MM.1S (cell line): ENCODE measurements at regions not wholly inside any gene's neighbourhood (a gene's known extent, or its start where the extent isn't known, plus 50 kb on each side); places are given as distances from the start of the nearest gene placed in this dataset.
"Not testable (repeated sequence)": the region's sequence is repeated elsewhere in the genome, so short reads cannot be mapped to it uniquely, and the experiment has no call there.

Experiments used
- DNase-seq: peaks from one replicate; pipeline ENCODE4 v3.0.0-alpha.2; 2015
- H2AFZ ChIP-seq: fragments of 300-600 bp; sonication (generic); 2 replicates; pipeline ENCODE4 v1.6.0; 2016; ENCODE audit warnings: antibody characterized with exemption, low read length
- H3F3A ChIP-seq: fragments of 300-600 bp; sonication (generic); 2 replicates; pipeline ENCODE4 v1.6.1; 2016; ENCODE audit warnings: mild to moderate bottlenecking, antibody characterized with exemption, low read length, moderate library complexity, mixed read lengths; ENCODE audit not compliant: insufficient read depth
- H3K27ac ChIP-seq: fragments of 300-600 bp; sonication (generic); 2 replicates; pipeline ENCODE4 v1.5.1; 2016; ENCODE audit warnings: mild to moderate bottlenecking, low read length
- H3K27me3 ChIP-seq: fragments of 300-600 bp; sonication (generic); replicated peaks from 2 replicates; pipeline ENCODE4 v1.6.0; 2016; ENCODE audit warnings: low read length; ENCODE audit not compliant: insufficient read depth
- H3K36me3 ChIP-seq: fragments of 300-600 bp; sonication (generic); replicated peaks from 2 replicates; pipeline ENCODE4 v1.6.1; 2016; ENCODE audit warnings: mild to moderate bottlenecking, low read length, mixed read lengths; ENCODE audit not compliant: insufficient read depth
- H3K4me1 ChIP-seq: fragments of 300-600 bp; sonication (generic); 2 replicates; pipeline ENCODE4 v1.6.1; 2016; ENCODE audit warnings: low read length, mixed read lengths
- H3K4me2 ChIP-seq: fragments of 300-600 bp; sonication (generic); 2 replicates; pipeline ENCODE4 v1.6.0; 2016; ENCODE audit warnings: low read depth, low read length
- H3K4me3 ChIP-seq: fragments of 300-600 bp; sonication (generic); 2 replicates; pipeline ENCODE4 v1.5.1; 2016; ENCODE audit warnings: low read length, mixed read lengths
- H3K79me2 ChIP-seq: fragments of 300-600 bp; sonication (generic); 2 replicates; pipeline ENCODE4 v1.6.1; 2016; ENCODE audit warnings: mixed run types, low read length, mixed read lengths
- H3K9ac ChIP-seq: fragments of 300-600 bp; sonication (generic); 2 replicates; pipeline ENCODE4 v1.6.1; 2016; ENCODE audit warnings: low read length, mixed read lengths
- H3K9me2 ChIP-seq: fragments of 300-600 bp; sonication (generic); replicated peaks from 2 replicates; pipeline ENCODE4 v1.6.1; 2016; ENCODE audit warnings: mild to moderate bottlenecking, low read length, mixed read lengths; ENCODE audit not compliant: insufficient read depth
- H3K9me3 ChIP-seq: fragments of 300-600 bp; sonication (generic); replicated peaks from 2 replicates; pipeline ENCODE4 v1.6.1; 2016; ENCODE audit warnings: mild to moderate bottlenecking, low read length, mixed read lengths; ENCODE audit not compliant: insufficient read depth
- H4K20me1 ChIP-seq: fragments of 300-600 bp; sonication (generic); 2 replicates; pipeline ENCODE4 v1.6.1; 2016; ENCODE audit warnings: mild to moderate bottlenecking, low read length, moderate library complexity, mixed read lengths; ENCODE audit not compliant: insufficient read depth
- CTCF ChIP-seq: fragments of 300-600 bp; sonication (generic); IDR thresholded peaks from 2 replicates; pipeline ENCODE4 v1.5.1; 2016; ENCODE audit warnings: antibody characterized with exemption, low read length, mixed read lengths
- EZH2 ChIP-seq: fragments of 300-600 bp; sonication (generic); optimal IDR thresholded peaks from 2 replicates; pipeline ENCODE3; 2017; ENCODE audit warnings: low read depth, mild to moderate bottlenecking, antibody characterized with exemption, low read length, mixed read lengths
- EZH2phosphoT487 ChIP-seq: fragments of 300-600 bp; sonication (generic); IDR thresholded peaks from 2 replicates; pipeline ENCODE4 v1.6.1; 2018; ENCODE audit warnings: antibody characterized with exemption, low read length

GRCh38 chr3:178949896-178950295, 121.7 kb downstream of the ZMAT3 start:
- H3K4me2 ChIP-seq, result no peak overlapping the region
- DNase-seq, result no peak
- H3K36me3 ChIP-seq, result no peaks in the 10 kb centered on the region

GRCh38 chr3:178948546-178948945, 123.1 kb downstream of the ZMAT3 start:
- Histone ChIP-seq H3K9ac (no peak overlapping the region), H3K9me2 (no peaks in the 10 kb centered on the region), H3K4me1 (no peaks in the 10 kb centered on the region), H3K36me3 (no peaks in the 10 kb centered on the region), H3K9me3 (no peaks in the 10 kb centered on the region), H3K27ac (no peak overlapping the region), H3K79me2 (no peaks in the 10 kb centered on the region), H3K4me3 (no peak overlapping the region), H3K4me2 (no peak overlapping the region), H2AFZ (no peak overlapping the region), H4K20me1 (no peaks in the 10 kb centered on the region), H3K27me3 (no peaks in the 10 kb centered on the region), H3F3A (no peaks in the 10 kb centered on the region)
- no peak for DNase-seq
- TF ChIP-seq EZH2phosphoT487 (no peak), EZH2 (no peak), CTCF (no peak)

More at GRCh38 chr3:178949896-178950295, 121.7 kb downstream of the ZMAT3 start:
- H3K9me2 ChIP-seq, result no peaks in the 10 kb centered on the region
- no peaks in the 10 kb centered on the region for H3K9me3 ChIP-seq
- no peaks in the 10 kb centered on the region for H3K79me2 ChIP-seq
- TF ChIP-seq CTCF, result no peak
- H3K4me3 ChIP-seq, result no peak overlapping the region
- no peak overlapping the region for H2AFZ ChIP-seq
- H3K27ac ChIP-seq, result no peak overlapping the region
- H3F3A ChIP-seq, result no peaks in the 10 kb centered on the region
- H4K20me1 ChIP-seq, result no peaks in the 10 kb centered on the region
- no peaks in the 10 kb centered on the region for H3K4me1 ChIP-seq
- H3K9ac ChIP-seq, result no peak overlapping the region
- no peaks in the 10 kb centered on the region for H3K27me3 ChIP-seq

GRCh38 chr3:178947738-178948137, 123.9 kb downstream of the ZMAT3 start:
- TF ChIP-seq EZH2phosphoT487, result no peak
- peak; percentile 28 for TF ChIP-seq CTCF
- TF ChIP-seq EZH2, result no peak
- H3K79me2 ChIP-seq, result no peaks in the 10 kb centered on the region
- no peaks in the 10 kb centered on the region for H3K9me2 ChIP-seq
- H3F3A ChIP-seq, result no peaks in the 10 kb centered on the region
- no peak overlapping the region for H2AFZ ChIP-seq
- no peaks in the 10 kb centered on the region for H3K4me1 ChIP-seq
- no peak overlapping the region for H3K4me2 ChIP-seq
- H3K9ac ChIP-seq, result no peak overlapping the region
- no peaks in the 10 kb centered on the region for H4K20me1 ChIP-seq
- no peaks in the 10 kb centered on the region for H3K27me3 ChIP-seq
- H3K36me3 ChIP-seq, result no peaks in the 10 kb centered on the region
- peak; percentile 37 for DNase-seq
- no peaks in the 10 kb centered on the region for H3K9me3 ChIP-seq
- no peak overlapping the region for H3K4me3 ChIP-seq
- no peak overlapping the region for H3K27ac ChIP-seq

- not testable (repeated sequence) for H3K9me3 ChIP-seq, H3K79me2 ChIP-seq, H3K9ac ChIP-seq, H3K27ac ChIP-seq, H3K27me3 ChIP-seq, H3K4me1 ChIP-seq, H4K20me1 ChIP-seq, H3K36me3 ChIP-seq, H3K4me3 ChIP-seq, H3F3A ChIP-seq, H3K9me2 ChIP-seq, DNase-seq, H3K4me2 ChIP-seq, H2AFZ ChIP-seq
These were observed 129.3 kb downstream of the ZMAT3 start for GRCh38 chr3:178942261-178942660.
